ENCODE measurements at regions not wholly inside any gene's neighbourhood (a gene's known extent, or its start where the extent isn't known, plus 50 kb on each side); places are given as distances from the start of the nearest gene placed in this dataset.

DNA sequence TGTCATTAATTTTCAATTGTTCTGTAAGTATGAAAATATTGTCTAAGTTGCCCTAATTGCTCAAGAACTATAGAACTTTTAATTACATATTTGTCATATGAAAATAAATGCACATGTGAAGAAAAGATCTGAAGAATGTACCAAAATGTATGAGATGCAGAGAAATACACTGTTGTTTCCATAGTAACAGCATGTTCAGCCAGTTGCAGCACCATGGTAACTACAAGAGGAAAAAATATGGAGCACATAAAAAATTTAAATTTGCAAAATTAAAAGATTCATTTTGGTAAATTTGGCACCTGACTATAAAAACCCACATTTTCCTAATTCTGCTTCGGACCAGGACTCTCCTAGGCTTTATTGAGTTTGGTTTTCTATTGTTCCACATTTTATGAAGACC lies 1170.0 kb upstream of the MIR17HG start:
- no peak for TF ChIP-seq EZH2 (IDR thresholded peaks at IDR 0.05; ENCODE audit: borderline replicate concordance, low read depth, low read length, poor library complexity, severe bottlenecking)
- TF ChIP-seq, protein P1, sequence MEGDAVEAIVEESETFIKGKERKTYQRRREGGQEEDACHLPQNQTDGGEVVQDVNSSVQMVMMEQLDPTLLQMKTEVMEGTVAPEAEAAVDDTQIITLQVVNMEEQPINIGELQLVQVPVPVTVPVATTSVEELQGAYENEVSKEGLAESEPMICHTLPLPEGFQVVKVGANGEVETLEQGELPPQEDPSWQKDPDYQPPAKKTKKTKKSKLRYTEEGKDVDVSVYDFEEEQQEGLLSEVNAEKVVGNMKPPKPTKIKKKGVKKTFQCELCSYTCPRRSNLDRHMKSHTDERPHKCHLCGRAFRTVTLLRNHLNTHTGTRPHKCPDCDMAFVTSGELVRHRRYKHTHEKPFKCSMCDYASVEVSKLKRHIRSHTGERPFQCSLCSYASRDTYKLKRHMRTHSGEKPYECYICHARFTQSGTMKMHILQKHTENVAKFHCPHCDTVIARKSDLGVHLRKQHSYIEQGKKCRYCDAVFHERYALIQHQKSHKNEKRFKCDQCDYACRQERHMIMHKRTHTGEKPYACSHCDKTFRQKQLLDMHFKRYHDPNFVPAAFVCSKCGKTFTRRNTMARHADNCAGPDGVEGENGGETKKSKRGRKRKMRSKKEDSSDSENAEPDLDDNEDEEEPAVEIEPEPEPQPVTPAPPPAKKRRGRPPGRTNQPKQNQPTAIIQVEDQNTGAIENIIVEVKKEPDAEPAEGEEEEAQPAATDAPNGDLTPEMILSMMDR (conservative IDR thresholded peaks at IDR 0.05; ENCODE audit: low read depth, low read length), result no peak

Measured in A673 (cell line).